UCSD-AML1 (cell line): ENCODE measurements at regions not wholly inside any gene's neighbourhood (a gene's known extent, or its start where the extent isn't known, plus 50 kb on each side); places are given as distances from the start of the nearest gene placed in this dataset.
"Not testable (repeated sequence)": the region's sequence is repeated elsewhere in the genome, so short reads cannot be mapped to it uniquely, and the experiment has no call there.

ENCODE experiments used
- DNase-seq: peaks from one replicate; lab custom pipeline; 2025; ENCODE audit not compliant: unreplicated experiment; lab: John Stamatoyannopoulos, UW

GRCh38 chr13:53101883-53102282, 73.3 kb downstream of the OLFM4 start:
- DNase-seq, result no peak

GRCh38 chr13:53104136-53104535, 75.5 kb downstream of the OLFM4 start:
- DNase-seq, result no peak

DNA sequence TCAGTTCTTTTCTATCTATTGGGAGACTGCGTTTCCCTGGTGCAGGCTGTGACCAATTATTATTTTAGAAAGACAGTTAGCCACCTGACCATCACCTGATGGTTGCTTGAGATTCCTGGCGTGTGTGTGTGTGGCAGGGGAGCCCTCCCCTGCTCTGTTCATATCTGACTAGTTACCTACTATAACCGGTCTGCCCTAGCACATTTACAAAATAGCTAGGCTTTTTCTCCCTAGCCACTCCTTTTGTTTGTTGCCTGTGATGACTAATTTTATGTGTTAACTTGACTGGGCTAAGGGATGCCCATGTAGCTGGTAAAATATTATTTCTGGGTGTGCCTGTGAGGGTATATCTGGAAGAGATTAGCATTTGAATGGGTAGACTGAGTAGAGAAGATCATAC, 76.9 kb downstream of the OLFM4 start:
- DNase-seq, result no peak

DNA sequence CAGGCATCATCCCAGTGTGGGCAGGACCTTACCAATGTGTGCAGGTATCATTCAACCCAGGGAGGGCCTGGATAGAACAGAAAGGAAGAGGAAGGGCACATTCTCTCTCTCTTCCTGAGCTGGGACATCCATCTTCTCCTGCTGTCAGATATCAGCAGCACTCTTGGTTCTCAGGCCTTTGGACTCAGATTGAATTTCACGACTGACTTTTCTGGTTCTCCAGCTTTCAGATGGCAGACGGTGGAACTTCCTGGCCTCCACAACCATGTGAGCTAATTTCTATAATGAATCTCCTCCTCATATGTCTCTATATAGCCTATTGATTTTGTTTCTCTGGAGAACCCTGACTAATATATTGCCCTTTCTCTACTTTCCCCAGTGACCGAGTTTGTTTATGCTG, 77.3 kb downstream of the OLFM4 start:
- no peak for DNase-seq

GRCh38 chr13:53110181-53110580, 81.6 kb downstream of the OLFM4 start:
- DNase-seq, result no peak

DNA sequence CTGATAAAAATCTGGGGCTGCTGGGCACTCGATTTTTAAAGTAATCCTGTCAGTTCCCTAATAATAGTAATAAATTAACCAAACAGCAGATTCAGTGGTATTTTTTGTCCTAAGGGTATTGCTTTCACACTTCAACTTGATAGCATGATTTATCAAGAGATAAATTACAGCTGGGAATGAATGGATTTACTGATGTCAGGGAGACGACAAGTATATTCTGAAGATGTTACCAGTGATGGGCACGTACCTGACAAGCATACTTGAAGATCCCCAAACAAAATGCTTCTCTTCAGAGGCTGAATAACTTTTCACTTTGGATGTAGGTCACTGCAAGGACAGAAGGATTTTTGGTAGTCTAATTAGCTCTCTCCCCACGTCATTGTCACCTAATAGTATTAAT, 82.0 kb downstream of the OLFM4 start:
- DNase-seq, result no peak

DNA sequence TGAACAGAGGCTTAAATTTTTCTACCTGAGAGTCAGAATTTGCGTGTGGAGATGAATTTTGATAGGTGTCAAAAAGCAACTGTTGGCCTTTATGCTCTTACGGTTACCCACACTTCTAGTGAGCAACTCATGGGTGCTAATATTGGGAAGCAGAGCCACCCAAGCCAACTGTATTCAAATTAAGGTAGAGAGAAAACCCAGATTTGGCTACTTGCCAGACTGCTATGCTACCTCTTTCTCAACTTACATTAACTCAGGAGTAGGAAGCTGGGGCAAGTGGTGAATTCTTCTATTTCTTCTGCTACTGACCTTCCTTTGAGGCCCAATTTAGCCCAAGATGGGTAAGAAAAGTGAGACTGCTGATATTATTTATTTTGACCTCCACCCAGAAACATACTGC, 83.9 kb downstream of the OLFM4 start:
- no peak for DNase-seq

- DNase-seq, result not testable (repeated sequence)
Observed at GRCh38 chr13:53117048-53117447, 88.4 kb downstream of the OLFM4 start.

- no peak for DNase-seq
Observed at GRCh38 chr13:53121131-53121773, 92.6 kb downstream of the OLFM4 start.

GRCh38 chr13:53121919-53122318, 93.3 kb downstream of the OLFM4 start:
- no peak for DNase-seq

GRCh38 chr13:53123536-53123935, 94.9 kb downstream of the OLFM4 start:
- no peak for DNase-seq

DNA sequence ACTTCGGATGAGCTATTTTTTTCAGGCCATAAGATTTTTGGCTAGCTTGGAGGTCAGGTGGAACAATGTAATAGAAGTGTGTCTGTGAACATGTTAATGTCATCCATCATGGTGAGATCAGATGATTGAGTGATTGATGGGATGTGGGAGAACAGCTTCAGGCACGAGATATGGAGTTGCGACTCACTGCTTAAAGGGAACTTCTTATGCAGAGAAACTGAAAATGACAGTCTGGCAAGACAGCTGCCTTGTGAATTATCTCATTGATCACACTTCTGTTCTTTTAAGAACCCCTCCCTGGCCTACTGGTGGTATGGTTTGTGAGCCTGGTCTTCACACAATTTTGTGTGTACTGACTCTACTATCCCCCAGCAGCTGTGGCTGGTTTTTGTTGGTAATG, 96.0 kb downstream of the OLFM4 start:
- no peak for DNase-seq

DNA sequence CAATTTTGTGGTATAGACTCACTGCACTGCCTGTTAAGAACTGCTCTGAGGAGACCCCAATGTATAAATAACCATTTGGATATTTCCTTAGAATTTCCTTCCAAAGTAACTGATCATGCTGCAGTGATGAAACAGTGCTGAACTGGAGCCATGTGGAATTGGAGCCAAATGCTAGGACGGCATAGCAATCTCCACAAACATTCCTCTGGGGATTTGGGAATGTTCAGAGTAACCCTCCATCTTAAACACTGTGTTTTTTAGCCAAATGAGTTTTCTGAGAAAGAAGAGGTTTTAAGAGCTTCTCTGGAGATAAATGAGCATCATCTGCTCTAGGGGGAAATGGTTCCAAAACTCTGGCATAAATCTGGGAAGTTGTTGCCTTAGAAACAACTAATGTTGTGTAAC, 98.2 kb downstream of the OLFM4 start:
- DNase-seq, result no peak

DNA sequence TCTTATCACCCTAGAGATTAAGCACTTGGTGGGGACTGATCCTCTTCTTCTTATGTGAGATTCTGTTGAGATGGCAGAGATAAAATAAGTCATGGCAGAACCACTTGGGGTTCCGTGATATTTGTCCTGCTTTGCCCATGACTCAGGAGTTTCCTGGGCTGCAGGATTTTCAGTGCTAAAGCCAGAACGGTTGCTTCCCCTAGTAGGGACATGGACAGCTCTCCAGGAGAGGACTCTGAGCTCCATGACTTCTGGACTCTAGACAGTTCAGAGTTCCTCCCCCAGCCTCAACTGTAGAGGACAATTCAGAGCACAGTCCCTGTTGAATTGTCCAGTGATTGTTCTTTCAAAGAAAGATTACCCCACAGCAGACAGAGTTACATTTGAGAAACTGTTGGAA, 98.8 kb downstream of the OLFM4 start:
- DNase-seq, result no peak

- no peak for DNase-seq
Observed at GRCh38 chr13:53129864-53130393, 101.3 kb downstream of the OLFM4 start.

GRCh38 chr13:53131361-53131760, 102.7 kb downstream of the OLFM4 start:
- DNase-seq, result no peak

- DNase-seq, result no peak
Observed at GRCh38 chr13:53135301-53135700, 106.7 kb downstream of the OLFM4 start.

DNA sequence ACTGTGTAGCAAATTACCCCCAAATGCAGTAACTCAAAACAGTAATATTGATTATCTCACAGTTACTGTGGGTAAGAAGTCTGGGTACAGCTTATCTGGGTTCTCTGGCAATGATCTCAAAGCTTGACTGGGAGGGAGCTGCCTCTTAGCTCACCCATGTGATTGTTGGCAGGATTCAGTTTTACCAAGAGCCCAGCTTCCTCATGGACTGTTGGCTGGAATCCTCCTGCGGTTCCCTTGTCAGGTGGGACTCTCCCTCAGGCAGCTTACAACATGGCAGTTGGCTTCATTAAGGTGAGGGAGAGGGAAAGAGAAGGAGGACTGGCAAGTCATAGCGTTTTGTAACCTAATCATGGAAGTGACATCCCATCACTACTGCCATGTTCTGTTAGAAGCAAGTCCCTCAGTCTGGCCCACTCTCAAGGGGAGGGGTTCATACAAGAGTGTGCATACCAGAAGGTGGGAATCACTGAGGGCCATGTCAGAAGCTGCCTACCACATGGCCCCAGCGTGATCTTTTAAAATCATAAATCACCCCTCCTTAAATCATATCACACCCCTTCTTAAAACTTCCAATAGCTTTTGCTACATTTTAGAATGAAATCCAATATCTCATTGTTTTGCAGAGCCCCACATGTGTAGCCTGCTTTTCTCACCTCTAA, 108.1 kb downstream of the OLFM4 start:
- no peak for DNase-seq

DNA sequence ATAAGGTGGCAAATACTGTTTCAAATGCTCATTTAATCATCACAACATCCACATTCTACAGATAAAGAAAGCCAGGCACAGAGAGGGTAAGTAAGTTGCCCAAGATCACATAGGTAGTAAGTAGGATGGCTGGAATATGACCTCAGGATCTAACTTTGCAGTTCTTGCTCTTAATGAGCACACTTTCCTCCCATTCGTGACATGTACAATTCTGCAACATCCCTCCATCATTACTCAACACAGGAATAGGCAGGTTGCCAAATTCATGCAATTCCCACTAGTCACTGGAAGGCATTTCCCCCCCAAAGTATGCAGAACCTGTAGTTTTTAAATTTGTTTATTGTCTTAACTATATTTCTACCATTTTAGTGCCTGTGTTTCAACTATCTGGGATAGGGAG, 109.2 kb downstream of the OLFM4 start:
- DNase-seq, result no peak

GRCh38 chr13:53138376-53139036, 109.9 kb downstream of the OLFM4 start:
- DNase-seq, result no peak

- DNase-seq, result no peak
Observed at GRCh38 chr13:53141336-53141735, 112.7 kb downstream of the OLFM4 start.

DNA sequence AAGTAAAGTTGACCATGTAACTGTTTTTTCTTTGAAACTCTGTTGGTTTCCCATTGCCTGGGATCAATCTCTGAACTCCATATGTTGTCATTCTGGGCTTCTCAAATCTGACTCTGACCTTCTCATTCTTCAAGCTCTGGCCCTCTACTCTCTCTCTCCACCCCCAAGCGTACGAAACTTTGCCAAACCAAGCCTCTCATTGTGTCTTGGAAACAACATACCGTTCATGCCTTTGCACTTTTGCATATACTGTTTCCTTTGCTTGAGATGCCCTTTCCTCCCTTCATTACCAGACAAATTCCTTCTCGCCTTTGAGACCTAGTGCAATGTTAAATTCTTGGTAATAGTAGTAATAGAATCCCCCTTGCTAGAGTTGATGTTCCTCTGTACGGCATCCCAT, 113.7 kb downstream of the OLFM4 start:
- DNase-seq, result no peak
